Retinal pigment epithelial cell (primary cell): ENCODE measurements at regions not wholly inside any gene's neighbourhood (a gene's known extent, or its start where the extent isn't known, plus 50 kb on each side); places are given as distances from the start of the nearest gene placed in this dataset.

Source experiments
- DNase-seq: peaks from one replicate; pipeline ENCODE4 v3.0.0-alpha.2; 2010; ENCODE audit warnings: low read depth
- H3K4me3 ChIP-seq: 2 replicates; pipeline ENCODE4 v1.5.1; 2011; ENCODE audit warnings: mild to moderate bottlenecking, low read length, control low read depth, moderate library complexity
- TF ChIP-seq, protein P1 (sequence below): conservative IDR thresholded peaks from 2 replicates; pipeline ENCODE4 v1.5.1; 2011; ENCODE audit warnings: low read depth, low read length, control low read depth, inconsistent platforms

DNA sequence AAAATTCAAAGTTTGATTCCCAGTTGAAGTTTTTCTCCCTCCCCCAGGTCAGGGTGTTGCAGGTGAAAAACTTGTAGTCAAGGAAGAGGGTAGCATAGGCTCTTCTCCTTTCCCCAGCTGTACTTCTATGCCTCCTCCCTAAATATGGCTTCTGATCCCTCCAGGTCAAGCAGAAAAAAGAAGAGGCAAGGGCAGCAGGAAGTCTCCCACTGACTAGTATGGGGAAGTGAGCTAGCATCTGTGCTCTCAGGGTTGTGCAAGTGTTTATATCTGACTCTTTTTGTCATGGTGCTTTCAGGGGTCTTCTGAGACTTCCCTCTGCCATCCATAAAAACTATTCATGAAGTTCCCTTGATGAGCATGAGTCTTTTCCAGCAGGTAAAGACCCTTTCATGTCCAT is 76.0 kb downstream of the ATPSCKMT start:
- DNase-seq = no peak
- TF ChIP-seq, protein P1, sequence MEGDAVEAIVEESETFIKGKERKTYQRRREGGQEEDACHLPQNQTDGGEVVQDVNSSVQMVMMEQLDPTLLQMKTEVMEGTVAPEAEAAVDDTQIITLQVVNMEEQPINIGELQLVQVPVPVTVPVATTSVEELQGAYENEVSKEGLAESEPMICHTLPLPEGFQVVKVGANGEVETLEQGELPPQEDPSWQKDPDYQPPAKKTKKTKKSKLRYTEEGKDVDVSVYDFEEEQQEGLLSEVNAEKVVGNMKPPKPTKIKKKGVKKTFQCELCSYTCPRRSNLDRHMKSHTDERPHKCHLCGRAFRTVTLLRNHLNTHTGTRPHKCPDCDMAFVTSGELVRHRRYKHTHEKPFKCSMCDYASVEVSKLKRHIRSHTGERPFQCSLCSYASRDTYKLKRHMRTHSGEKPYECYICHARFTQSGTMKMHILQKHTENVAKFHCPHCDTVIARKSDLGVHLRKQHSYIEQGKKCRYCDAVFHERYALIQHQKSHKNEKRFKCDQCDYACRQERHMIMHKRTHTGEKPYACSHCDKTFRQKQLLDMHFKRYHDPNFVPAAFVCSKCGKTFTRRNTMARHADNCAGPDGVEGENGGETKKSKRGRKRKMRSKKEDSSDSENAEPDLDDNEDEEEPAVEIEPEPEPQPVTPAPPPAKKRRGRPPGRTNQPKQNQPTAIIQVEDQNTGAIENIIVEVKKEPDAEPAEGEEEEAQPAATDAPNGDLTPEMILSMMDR = no peak
- no peak overlapping the region for H3K4me3 ChIP-seq

DNA sequence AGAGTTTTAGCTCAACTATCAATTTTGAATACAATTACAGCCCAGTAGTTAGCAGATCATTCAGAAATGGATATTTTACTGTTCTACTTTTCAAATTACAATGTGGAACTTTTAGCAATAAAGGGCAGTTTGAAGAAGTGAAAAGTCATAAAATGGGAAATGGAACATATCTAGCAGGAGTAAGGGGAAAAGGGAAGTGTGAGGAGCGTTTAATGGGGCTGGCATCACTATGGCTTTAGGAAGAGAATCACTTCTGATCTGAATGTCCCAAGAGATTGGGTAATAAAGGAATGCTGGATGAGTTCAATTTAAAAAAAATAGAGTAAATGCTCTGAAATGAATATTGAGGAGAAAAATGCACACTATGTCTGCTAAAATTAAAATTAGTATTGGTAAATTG is 77.4 kb downstream of the ATPSCKMT start:
- no peak for DNase-seq
- TF ChIP-seq, protein P1 = no peak
- H3K4me3 ChIP-seq = no peak overlapping the region

GRCh38 chr5:10169359-10169758 is 80.3 kb downstream of the ATPSCKMT start:
- no peak for DNase-seq
- H3K4me3 ChIP-seq = no peak overlapping the region
- TF ChIP-seq, protein P1 = no peak

DNA sequence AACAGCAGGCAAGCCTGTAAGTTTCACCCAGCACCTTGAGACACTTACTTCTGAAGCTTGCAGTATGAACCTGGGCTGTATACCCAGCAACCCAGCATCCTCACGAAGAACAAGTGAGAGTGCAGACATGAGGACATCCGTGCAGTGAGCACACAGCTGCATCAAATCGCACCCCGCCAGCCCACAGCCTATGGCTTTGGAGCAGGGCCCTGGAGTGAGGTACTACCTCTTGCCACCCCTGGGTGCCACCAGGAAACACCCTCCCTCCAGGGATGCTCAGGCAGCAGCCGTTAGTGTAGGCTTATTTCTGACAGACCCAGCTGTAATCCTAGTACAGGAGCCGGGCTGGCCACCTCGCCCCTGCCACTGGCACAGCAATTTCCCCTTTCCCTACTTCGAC is 81.4 kb downstream of the ATPSCKMT start:
- TF ChIP-seq, protein P1 = no peak
- no peak for DNase-seq
- no peak overlapping the region for H3K4me3 ChIP-seq

DNA sequence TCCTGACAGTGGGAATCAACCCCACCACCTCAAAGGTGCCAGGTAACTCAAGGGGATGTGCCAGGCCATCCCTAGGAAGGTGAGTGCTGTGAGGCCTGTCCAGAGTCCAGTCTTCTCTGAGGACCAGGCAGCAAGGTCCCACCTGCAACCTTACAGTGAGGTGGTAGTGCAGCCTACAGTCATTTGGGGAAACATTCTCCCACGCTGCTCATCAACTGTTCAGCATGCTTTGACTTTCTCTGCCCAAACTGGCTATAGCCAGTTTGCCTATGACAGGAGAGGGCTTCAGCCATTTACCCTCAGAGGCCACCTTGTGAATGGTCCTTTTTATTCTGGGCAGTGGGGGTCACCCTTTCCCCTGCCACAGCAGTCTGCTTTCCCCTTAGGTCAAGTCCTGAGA is 81.9 kb downstream of the ATPSCKMT start:
- TF ChIP-seq, protein P1 = no peak
- no peak overlapping the region for H3K4me3 ChIP-seq
- DNase-seq = no peak

DNA sequence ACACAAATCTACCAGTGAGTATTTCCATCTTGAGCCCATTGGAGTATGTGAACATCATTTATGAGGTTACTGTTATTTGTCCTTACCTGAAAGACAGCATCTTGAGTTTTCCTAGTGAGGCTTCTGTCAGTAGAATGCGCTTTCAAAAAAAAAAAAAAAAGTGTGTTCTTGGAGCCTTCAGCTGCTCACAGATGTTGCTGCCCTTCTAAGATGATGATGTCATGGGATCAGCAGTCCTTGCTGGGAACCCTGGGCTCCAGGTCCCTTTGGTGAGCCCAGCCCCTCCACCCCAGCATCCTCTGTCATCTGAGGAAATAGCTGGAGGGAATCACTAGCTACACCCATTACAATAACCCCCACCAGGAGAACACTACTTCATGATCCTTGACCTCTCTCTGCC is 83.3 kb downstream of the ATPSCKMT start:
- TF ChIP-seq, protein P1 = no peak
- DNase-seq = no peak
- H3K4me3 ChIP-seq = no peak overlapping the region

DNA sequence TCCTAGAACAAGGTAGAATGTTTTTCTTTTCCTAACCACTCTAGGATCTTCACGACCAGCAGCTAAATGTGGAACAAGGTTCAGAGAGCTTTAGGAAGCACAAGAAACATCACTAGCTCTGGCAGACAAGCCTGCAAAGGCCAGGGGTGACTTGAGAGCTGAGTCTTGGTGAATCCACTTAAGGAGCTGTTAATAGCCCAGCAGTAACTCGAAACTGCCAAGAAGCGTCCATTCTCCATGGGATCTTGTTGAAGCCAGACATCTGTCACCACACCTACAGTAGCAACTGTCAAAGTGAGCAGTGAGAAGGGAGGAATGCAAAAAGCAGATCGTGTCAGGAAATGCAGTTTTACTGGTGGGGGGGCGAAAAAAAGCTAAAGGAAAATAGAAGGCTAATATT is 87.2 kb downstream of the ATPSCKMT start:
- no peak overlapping the region for H3K4me3 ChIP-seq
- DNase-seq = no peak
- TF ChIP-seq, protein P1 = no peak
